ENCODE measurements at regions not wholly inside any gene's neighbourhood (a gene's known extent, or its start where the extent isn't known, plus 50 kb on each side); places are given as distances from the start of the nearest gene placed in this dataset.

DNA sequence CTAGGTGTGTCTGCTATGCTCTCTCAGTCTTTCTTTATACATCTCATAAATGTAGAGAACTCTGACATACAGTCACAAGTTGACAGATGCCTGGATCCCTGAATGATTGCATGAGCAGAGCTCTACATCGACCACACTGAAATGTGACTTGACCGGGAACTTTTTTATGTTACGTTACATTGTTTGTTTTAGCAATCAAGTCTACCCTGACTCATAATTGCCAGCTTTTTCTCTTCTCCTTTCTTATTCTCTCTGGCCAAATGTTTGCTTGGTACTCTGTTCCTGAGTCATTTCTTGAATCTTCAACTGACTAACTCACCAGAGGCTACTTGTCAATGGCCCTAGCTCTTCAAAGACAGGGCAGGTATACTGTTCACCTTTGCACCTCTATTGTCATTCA, 213.6 kb upstream of the DTNBP1 start:
- peak; percentile 46 for DNase-seq (ENCODE audit: low read depth)

DNA sequence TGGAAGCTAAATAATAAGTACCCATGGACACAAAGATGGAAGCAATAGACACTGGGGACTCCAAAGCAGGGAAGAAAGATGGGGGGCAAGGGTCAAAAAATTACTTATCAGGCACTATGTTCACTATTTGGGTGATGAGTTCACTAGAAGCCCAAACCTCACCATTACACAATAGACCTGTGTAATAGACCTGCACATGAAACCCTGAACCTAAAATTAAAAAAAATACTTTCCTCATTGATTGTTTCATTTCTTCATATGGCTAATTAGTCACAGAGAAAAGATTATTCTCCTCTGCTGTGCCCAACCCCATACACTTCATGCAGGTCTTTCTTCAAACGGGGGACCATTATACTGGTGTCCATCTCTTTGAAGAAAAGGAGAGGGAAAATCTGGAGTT, 213.0 kb upstream of the DTNBP1 start:
- no peak for DNase-seq (ENCODE audit: low read depth)

DNA sequence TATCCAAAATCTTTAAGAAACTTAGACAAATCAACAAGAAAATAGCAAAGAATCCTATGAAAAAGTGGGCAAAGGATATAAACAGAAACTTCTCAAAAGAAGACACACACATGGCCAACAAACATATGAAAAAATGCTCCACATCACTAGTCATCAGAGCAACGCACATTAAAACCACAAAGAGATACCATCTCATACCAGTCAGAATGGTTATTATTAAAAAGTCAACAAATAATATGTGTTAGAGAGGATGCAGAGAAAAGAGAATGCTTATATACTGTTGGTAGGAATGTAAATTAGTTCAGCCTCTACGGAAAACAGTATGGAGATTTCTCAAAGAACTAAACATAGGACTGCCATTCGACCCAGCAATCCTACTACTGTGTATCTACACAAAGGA, 212.0 kb upstream of the DTNBP1 start:
- DNase-seq (ENCODE audit: low read depth), result peak; percentile 44

DNA sequence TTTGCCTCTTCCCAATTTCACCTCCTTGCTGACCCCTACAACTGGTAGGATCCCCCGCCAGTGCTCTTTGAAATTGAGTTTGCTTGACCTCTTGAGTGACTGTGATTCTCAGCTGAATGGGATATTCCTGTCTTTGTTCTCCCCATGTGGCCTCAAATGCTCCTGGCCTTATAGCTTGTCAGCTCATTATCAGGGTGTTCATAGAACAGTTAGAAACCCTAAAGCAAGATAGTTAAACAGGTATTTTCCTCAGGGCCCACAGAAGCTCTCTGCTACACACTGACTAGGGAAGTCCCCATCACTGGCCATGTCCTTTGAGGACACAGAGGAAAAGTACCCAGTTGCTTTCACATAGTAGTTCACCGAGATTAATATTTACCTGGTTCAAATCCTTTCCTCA, 211.5 kb upstream of the DTNBP1 start:
- DNase-seq (ENCODE audit: low read depth), result no peak

DNA sequence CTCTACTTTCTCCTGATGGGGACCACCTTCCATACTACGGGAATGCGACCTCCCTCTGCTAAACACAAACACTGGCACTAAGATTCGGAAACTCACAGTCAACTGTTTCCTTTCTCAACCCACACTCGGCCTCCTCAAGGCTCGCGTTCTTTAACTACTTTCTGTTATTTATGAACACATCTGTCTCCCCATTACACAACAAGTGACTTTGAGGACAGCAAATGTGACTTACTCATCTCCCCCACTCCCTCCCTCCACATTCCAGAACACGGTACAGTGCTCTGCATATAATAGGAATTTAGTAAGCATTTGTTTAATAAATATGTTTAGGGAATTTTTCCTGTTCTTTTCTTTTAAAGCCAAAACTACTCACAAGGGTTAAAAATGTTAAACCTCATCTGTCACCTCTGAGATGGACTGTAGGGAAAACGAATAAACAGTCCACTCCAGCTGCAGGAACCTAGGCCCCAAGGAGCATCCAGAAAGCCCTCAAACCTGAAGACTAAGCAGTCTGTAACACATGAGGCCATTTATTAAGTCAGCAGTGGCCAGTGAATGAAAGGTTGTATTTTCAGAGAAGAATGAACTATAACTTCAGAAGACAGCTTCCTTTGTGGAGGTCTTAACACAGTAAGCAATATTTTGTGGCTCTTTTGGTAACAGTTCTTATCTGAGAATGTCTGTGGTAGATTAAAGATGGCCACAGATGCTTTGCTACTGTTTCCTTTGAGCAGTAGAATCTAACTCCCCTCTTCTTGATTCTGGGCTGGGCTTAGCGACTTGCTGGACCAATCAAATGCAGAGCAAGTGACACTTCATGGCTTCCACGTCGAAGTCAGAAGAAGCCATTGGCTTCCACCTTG, 209.6 kb upstream of the DTNBP1 start:
- DNase-seq (ENCODE audit: low read depth), result peak; percentile 10

DNA sequence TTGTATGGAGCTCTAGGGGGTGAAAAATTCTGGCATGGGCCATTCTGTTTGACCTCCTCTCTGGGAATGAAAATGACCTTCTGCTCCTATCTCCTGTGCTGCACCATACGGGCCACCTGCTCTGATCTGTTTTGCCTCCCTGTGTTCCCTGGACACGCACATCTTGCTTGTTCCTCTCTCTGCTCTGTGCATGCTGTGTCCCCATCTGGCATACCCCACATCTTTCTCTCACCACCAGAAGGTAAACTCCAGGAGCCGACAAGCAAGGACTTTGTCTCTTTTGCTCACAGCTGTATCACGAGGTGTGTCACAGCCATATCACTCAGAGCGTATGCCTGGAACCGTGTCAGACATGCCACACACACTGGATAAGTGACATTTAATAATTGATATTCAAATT, 208.4 kb upstream of the DTNBP1 start:
- no peak for DNase-seq (ENCODE audit: low read depth)

DNA sequence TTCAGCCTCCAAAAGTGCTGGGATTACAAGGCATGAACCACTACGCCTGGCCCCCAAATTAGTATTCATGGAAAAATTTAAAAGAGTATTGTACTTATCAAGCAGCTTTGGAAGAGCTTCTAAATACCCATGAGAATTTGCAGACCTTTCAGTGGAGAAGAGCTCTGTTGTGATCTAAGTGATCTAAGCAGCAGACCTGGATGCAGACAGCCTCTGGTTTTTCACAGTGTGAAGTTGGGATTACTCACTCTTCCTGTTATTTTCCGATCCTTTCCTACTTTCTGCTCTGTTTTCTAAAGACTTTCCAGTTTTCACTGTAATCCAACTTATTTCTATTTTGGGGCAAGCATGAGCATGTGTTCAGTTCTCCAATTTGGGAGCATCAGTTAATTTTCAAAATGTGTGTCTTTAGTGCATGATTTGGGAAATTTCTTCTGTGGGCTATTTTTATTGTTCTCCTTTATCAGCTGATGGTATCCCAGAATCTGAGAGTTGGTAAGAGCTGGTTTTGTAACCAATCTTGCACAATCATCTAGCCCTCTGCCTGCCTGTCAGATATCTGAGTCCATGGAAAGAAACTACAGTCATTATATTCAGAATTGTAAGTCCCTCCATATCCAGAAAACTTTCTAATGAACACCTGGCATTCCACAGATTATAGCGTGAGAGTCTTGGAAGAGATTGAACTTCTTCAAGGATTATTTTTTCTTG, 207.7 kb upstream of the DTNBP1 start:
- no peak for DNase-seq (ENCODE audit: low read depth)

DNA sequence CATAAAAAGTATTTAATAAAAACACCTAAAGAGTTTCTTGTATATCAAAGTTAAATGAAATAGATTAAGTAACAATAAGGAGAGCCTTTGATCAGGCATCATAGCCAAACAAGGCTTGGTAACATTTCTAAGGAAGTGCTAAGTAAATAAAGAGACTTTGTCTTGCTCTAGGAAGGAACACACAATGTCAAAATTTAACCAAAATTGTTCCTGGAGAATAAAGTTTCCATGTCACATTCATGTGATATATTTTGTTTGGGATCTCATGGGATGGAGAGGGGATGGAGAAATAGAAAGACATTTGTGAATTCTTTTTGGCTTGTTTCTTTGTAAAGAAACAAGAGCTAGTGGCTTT, 201.9 kb upstream of the DTNBP1 start:
- DNase-seq (ENCODE audit: low read depth), result no peak

DNA sequence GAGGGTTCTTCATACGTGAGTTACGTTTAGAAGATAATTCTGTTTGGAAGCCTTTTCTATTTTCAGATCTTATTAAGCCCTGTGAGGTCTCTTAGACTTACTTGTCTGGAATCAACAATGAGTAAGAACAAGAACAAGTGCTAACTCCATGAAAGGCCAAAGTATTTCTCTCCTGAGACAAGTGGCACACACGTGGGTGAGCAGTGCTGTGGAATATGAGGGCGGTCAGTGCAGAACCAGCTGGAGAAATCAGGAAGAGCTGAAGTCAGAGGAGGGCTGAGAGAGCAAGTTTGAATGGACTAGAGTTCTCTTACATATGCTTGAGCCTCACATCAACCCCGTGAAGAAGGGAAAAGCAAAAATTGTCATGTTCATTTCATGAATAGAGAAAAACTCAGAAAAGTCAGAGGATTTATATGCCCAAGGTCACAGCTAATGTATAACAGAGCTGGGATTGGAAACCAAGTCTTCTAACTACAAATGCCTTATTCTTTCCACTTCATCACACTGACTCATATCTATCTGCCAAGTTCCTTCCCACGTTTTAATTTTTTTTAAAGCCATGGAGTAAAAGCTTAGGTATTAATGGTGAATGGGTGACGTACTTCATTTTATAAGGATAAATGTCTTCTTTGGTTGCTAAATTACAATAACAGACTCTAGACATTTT, 201.3 kb upstream of the DTNBP1 start:
- no peak for DNase-seq (ENCODE audit: low read depth)

DNA sequence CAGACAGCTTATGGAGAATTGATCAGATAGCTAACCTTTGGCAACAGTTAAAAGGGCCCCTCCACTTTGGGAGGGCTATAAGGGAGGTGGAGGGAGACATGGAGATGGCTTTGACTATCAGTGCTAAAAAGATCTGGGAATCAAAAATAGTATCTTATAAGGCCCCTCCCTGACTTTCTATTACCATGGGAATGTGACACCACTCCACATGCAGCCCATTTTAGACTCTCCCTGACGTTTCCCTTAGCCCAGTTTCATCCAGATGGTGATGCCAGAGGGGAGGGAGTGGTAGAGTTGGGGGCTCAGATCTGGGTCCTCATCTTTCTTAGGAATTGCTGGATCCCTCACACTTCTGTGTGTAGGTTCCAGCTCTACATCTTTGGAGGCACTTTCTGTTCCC, 200.0 kb upstream of the DTNBP1 start:
- no peak for DNase-seq (ENCODE audit: low read depth)

DNA sequence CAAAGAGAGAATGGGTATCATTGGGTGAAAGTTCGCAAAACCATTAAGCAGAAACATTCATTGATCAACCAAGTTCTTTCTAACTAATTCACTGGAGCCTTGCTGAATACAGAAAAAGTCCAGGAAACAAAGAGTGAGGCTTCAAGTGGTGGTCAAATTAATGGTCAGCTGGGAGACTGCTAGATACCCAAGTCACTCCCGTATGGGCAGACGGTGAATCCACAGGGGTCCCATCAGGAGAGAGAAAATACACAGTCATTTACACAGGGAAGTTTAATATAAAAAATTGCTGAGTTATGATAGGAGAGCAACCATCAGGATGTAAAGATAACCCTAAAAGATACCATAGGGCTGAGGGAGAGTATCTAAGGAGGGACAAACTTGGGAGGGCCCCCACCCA, 198.7 kb upstream of the DTNBP1 start:
- no peak for DNase-seq (ENCODE audit: low read depth)

DNA sequence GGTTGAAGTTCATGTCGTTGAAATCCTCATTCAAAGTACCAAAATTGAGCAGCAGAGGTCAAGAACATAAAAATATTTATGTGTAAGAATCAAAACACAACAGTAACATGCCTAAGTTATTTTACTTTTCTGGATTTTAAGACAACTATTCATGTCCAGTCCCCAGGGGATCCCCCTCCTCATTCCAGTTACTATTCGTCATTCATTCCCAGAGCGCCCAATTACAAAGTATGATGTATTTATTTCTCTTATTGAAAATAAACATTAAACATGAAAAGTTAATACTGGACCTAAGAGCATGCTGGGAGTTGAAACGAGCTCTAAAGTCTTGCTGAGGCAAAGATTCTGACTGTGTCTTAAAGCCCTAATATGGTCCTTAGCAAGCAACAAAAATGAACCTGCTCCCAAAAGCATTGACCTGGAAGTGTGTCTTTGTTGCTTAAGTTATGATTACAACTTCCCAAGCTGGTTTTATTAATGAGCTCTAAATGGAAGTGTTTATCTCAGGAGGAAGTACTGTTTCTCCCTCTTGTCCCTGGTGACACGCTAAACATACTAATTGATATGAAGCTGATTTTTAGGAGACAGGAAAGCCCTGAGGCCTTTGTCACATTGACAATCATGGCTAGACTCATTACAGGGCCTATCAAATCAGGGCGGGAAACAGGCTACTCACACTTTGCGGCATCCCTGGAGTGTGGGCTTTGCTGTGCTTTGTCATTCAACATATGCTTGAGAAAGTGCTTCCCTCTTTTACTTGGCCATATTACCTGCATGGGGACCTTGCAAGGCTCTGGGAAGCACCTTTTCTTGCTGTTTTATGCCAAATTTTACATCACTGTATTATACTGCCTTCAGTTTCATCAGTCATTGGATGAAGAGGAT, 192.2 kb upstream of the DTNBP1 start:
- DNase-seq (ENCODE audit: low read depth), result no peak

DNA sequence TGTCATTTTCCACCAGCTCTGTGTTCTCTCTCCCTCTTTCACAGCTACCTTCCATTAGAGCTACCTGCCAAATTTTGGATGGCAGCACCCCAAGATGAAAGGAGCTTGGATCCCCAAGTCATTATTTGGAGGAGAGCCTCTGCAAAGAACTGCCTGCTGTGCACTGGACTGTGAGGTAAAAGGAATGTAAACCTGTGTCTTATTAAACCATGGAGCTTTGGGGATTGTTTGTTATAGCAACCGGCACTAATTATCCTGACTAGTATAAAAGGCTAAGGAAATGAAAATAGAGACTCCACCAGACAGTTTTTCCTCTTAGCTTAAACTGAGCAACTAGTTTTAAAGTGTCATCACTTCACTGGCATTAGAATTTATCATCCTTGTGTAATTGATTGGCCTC, 191.6 kb upstream of the DTNBP1 start:
- no peak for DNase-seq (ENCODE audit: low read depth)

DNA sequence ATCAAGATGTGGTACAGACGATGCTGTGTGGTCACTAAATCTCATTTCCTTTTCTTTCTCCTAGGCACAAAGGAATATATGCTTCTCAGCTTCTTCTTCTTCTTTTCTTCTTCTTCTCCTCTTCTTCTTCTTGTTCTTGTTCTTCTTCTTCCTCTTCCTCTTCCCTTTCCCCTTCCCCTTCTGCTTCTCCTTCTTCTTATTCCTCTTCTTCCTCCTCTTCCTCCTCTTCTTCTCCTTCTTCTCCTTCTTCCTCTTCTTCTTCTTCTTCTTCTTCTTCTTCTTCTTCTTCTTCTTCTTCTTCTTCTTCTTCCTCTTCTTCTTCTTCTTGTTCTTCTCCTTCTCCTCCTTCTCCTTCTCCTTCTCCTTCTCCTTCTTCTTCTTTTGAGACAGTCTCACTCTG, 190.4 kb upstream of the DTNBP1 start:
- DNase-seq (ENCODE audit: low read depth), result no peak

DNA sequence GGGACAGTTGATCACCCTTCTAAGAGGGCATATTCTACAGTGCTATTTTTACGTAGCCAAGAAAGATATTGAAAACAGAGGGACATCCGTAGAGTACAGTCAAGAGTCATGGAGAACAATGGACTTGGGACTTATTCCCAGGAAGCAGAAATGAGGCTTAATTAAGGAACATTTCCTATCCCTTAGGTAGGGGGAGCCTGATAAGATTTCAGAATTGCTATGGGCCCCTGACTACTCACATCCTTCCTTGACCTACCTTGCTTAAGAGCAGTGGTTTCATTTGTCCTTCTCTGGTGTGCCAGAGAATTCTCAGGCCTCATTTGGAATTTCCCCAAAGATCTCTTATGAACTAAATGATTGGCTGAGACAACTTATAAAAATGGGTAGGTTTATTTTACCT, 189.5 kb upstream of the DTNBP1 start:
- no peak for DNase-seq (ENCODE audit: low read depth)

DNA sequence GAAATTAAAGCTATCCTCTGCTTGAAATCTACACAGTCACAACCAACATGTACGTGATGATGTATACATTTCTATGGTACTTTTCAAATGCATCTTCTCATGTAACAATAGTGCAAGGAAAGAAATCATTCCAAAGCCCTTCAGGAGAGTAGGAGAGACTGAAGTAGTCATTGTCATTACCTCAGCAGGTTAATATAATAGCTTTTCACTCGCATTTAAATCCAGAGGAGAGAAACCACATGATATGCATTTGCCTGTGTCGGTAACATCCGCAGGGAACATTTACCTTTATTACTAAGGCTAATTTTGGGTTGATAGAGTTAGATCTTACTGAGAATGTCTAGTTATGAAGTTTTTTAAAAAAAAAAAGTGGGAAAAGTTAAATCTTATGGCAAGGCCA, 186.6 kb upstream of the DTNBP1 start:
- DNase-seq (ENCODE audit: low read depth), result no peak

DNA sequence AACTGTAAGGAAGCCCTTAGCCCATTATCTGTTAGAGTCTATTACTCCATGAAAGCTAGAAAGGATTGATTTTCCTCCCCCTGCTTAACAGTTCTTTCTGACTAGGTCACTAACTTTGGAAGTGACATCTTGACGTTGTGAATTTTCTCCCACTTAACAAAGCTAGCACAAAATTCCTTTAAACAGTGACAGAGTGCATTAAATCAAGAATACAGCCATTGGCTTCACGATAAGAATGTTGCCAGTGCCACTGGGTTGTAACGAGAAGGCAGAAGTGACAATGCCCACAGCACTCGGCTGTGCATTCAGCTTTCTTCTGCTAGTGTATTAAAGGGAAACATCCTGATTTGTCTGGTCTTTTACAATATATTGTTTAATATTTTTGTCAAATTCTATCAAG, 182.7 kb upstream of the DTNBP1 start:
- no peak for DNase-seq (ENCODE audit: low read depth)

DNA sequence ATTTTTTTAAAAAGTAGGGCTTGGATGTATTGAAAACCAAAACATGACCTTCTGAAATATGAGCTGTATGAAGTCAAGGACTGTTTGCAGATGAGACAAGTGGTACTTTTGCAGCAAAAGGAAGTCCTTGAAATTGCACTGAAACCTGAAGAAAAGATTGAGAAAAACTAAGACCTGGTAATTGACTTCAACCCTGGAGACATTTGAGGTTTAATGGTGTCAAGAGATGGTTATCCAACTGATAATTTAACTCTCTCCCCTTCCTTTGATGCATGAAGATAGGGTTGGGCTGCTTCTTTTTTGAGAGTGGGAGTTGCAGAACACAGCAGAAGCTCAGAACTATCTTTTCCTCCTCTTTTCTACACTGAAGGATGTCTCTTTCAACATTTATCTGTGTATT, 180.9 kb upstream of the DTNBP1 start:
- no peak for DNase-seq (ENCODE audit: low read depth)

DNA sequence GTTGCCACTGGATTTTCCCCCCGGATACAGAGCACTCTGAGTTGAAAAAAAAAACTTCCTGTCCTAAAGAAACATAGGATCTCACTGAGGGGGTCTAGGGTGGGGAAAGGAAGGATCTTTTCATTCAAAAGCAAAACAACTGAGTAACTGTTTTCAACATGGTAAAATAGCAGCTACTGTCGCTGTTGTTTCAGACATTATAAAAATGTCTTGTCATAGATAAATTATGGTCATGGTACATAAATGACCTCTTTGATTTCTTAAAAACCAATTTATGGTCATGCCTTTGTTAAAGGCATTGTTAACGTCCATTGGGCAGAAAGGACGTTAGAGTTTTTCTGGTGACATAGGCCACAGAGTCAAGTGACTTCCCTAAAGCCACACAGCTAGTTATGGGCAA, 180.4 kb upstream of the DTNBP1 start:
- no peak for DNase-seq (ENCODE audit: low read depth)

DNA sequence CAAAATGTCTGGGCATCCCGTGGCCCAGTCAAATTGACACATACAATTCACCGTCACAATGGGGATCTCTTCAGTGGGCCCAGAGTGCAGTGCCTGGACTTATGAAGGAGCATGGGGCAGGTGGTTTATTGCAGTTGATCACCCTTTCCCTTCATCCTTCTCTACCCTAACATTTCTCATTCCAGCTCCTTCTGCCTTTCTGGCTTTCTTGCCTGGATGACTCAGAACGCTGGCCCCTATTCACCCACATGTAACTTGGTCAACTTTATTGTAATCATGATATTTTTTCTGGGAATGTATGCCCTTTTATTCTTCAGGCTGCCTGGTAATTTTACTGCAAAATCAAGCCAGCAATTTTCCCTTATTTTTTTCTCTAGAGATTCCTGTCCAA, 179.9 kb upstream of the DTNBP1 start:
- no peak for DNase-seq (ENCODE audit: low read depth)

DNA sequence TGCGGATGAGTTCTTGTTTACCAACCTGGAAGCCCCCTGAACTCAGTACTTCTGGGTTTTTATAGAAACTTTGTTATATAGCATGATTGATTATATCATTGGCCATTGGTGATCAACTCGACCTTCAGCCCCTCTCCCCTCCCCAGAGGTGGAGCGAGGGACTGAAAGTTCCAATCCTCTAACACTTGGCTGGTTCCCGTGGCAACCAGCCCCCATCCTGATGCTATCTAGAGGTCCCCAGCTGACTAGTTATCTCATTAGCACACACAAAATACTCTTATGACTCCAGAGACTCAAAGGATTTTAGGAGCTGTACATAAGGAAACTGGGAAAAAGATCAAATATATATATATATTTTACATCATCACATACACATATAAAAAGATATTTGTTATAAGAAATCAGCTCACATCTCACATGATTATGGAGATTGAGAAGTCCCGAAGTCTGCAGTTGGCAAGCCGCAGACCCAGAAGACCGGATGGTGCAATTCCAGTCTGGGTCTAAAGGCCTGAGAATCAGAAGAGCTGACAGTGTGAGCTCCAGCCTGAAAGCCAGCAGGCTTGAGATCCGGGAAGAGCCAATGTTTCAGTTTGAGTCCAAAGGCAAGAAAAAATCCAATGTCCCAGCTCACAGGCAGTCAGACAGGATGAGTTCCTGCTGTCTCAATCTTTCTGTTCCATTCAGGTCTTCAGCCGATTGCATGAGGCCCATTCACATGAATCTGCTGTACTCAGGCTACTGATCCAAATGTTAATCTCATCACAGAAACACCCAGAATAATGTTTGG, 179.3 kb upstream of the DTNBP1 start:
- DNase-seq (ENCODE audit: low read depth), result no peak
